Transverse colon (tissue), 3 donors: ENCODE measurements at regions not wholly inside any gene's neighbourhood (a gene's known extent, or its start where the extent isn't known, plus 50 kb on each side); places are given as distances from the start of the nearest gene placed in this dataset.

ENCODE experiments used
- CTCF ChIP-seq, 5 experiments: fragments of 200-600 bp in 3 of 5; fragments of 450-650 bp in 2 of 5; sonication (generic) in 3 of 5; IDR thresholded peaks; 1 replicate in 2 of 5; 2 replicates in 3 of 5; pipeline ENCODE4 v1.5.1; 2016 to 2017; ENCODE audit warnings: antibody characterized with exemption in 5 of 5, inconsistent platforms in 3 of 5, mild to moderate bottlenecking in 2 of 5, moderate library complexity in 1 of 5
- EP300 ChIP-seq: sonication (generic); formaldehyde crosslinking; IDR thresholded peaks from one replicate; pipeline ENCODE4 v1.6.1; 2017; ENCODE audit warnings: antibody characterized with exemption, low read depth
- POLR2A ChIP-seq: fragments of 450-650 bp; IDR thresholded peaks from one replicate; pipeline ENCODE4 v1.6.1; 2016; ENCODE audit warnings: antibody characterized with exemption, mild to moderate bottlenecking, moderate library complexity

- TF ChIP-seq CTCF (IDR thresholded peaks at IDR 0.05) (no peak), POLR2A (no peak), EP300 (no peak)
These were observed 202.4 kb upstream of the ZSWIM2 start for GRCh38 chr2:187051350-187051749.
